Stimulated activated CD4-positive, alpha-beta T cell treated with anti-CD3 and anti-CD28 coated beads, TNF-alpha, amount 100 ng/mL, for 1 hour (primary cell): ENCODE measurements at regions not wholly inside any gene's neighbourhood (a gene's known extent, or its start where the extent isn't known, plus 50 kb on each side); places are given as distances from the start of the nearest gene placed in this dataset.

Source experiments
- DNase-seq, 3 donors: peaks; one replicate each; pipeline ENCODE4 v3.0.0-alpha.2; 2020; ENCODE audit warnings: low read depth in 3 of 3, low spot score in 1 of 3

DNA sequence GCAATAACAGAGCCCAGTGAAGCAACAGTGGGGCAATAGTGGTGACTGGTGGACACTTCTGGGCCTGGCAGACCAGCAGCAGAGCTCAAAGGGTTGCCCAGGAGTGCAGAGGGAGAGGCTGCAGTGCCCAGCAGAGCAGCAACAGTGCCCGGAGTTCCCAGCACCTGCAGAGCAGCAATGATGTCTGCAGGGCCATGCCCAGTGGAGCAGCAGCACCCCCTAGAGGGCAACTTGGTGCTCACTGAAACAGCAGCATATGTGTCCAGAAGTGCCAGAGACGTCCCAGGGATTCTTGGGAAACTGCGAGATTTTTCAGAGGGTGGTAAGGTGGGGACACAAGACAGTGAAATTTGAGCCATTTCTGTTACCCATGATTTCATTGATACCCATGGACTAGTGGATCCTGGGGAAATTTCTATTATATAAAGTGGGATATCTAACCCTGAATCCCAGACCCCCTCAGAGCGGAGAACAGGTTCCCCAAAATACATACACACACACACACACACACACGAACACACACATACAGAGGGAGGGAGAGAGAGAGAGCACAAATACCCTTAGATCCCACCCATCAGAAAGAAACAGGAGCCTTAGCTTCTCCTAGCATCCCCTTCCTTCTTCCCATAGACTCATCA lies 156.9 kb upstream of the GJB5 start:
- peak in 1 of 3 donors; percentile 24 for DNase-seq

DNA sequence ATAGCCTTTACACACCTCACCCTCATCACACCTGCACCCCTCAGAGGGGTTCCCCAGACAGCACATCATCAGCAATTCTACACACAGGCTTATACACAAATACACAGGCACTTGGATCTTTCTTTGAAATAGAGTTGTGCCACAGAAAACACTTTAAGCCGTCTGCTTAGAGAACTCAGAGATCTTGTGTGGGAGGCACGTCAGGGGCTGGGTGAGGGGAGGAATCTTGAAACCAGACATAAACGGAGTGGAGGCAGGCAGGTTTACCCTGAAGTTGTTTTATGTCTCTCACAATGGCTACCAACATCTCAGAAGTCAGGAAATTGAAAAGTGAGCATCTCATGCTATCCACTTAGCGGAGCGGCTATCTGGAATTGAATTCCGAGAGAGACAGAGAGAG lies 151.9 kb upstream of the GJB5 start:
- DNase-seq = no peak

GRCh38 chr1:34603594-34603993 lies 151.3 kb upstream of the GJB5 start:
- no peak for DNase-seq

- no peak for DNase-seq
These were observed 148.3 kb upstream of the GJB5 start for GRCh38 chr1:34606504-34606903.

DNA sequence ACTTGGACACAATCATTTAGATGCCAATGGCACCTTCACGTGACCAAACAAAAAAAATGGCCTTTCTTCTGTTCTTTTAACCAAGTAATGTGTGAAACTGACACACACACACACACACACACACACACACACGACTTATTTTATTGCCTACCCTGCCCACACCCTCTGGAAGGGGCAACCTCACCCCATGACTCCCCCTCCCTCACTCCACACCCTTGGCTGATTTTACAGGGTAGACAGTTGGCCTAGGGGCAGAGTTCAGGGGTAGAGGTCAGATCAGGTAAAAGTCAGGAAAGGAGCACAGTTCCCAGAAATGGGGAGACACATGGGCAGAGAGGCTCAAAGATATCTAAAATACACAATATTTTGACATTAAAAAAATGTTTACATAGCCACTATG lies 144.8 kb upstream of the GJB5 start:
- no peak for DNase-seq

DNA sequence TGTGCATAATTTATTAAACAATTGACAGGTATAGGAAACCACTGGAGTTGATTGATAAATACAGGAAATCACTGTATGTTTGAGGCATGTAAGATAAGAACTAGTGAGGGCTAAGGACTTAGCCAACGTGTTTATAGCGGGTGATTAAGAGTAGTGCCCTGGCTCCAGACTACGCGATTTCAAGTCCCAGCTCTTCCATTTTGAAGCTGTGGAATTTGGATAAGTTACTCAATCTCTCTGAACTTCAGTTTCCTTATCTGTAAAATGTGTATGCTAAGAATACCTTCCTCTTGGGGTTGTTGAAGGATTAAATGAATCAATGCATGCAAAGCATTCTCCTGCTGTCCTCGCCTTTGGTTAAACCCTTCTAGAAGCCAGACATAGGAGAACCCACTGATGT lies 143.3 kb upstream of the GJB5 start:
- DNase-seq = no peak

- no peak for DNase-seq
These were observed 142.6 kb upstream of the GJB5 start for GRCh38 chr1:34612091-34612827.

GRCh38 chr1:34617321-34618118 lies 137.3 kb upstream of the GJB5 start:
- DNase-seq = no peak

- DNase-seq = no peak
These were observed 136.5 kb upstream of the GJB5 start for GRCh38 chr1:34618381-34618780.

GRCh38 chr1:34619256-34619655 lies 135.6 kb upstream of the GJB5 start:
- no peak for DNase-seq

DNA sequence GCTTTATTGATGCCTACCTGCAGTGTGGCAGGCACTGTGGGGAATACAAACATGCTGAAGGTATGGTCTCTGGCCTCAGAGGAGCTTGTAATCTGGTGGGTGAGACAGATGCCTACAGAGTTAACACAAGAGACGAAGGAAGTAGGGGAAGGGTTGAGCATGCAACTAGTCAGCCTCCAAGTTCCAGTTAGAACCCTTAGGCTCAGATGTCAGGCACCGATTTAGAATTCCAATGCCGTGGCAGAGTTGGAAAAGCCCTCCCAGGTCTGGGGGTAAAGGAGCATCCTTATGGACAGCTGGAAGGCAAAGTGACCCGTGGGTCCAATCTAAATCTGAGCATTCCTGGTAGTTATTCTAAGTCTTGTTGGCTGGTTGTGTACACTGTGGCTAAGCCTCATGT lies 132.9 kb upstream of the GJB5 start:
- DNase-seq = no peak

- no peak for DNase-seq
These were observed 129.3 kb upstream of the GJB5 start for GRCh38 chr1:34625521-34626015.

- DNase-seq = no peak
These were observed 127.2 kb upstream of the GJB5 start for GRCh38 chr1:34627465-34628240.

DNA sequence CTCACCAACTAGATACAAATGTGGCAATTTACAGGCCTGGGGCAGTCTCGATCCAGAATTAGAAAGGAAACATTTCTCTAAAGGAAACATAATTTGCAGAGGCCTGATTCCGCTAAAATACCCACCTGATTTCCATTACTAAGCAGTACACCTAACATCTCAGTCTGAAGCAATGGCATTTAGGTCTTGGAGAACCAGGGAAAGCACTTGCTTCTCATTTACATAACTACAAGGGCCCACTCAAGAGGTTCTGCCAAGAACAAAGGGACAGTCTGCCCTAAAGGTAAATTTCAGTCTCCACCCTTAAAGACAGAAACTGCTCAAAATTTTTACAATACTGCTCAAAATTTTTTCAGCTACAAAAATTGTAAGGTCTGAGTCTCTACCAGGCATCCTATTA lies 123.7 kb upstream of the GJB5 start:
- DNase-seq = no peak

DNA sequence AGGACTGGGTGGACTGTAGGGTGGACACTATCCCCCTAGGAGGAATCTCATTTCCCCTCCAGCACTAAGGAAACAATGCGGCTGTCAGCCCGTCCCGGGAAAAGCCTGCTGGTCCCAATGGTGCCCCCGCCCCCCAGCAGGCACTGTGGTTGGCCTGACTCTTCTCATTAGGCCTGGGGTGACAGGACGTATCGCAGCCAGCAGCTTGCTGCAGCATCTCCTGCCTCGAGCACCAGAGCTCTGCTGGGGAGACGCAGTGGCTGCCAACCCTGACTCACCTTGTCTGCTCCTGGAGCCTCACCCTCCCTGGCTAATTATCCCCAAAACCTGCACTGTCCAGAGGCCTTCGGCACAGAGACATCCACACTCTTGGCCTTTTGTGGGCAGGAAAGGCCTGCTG lies 115.1 kb upstream of the GJB5 start:
- DNase-seq = no peak

- DNase-seq = no peak
These were observed 114.0 kb upstream of the GJB5 start for GRCh38 chr1:34640654-34641401.

DNA sequence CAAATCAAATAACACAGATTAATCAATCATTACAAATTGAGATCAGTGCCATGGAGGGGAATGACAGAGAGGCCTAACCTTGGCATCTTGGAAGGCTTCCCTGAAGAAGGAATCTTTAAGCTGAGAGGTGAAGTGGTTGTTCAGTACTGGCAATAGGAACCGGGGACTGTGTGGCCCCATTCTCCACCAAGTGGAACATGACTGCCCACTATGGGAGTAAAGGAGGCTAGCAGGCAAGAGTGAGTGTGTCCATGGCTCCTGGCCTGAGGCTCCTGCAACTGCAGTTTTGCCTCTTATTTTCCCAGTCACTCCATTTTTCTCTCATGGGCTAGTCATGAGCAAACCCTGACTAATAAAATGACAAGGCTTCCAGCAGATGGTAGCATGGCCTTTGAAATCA lies 112.2 kb upstream of the GJB5 start:
- DNase-seq = no peak

DNA sequence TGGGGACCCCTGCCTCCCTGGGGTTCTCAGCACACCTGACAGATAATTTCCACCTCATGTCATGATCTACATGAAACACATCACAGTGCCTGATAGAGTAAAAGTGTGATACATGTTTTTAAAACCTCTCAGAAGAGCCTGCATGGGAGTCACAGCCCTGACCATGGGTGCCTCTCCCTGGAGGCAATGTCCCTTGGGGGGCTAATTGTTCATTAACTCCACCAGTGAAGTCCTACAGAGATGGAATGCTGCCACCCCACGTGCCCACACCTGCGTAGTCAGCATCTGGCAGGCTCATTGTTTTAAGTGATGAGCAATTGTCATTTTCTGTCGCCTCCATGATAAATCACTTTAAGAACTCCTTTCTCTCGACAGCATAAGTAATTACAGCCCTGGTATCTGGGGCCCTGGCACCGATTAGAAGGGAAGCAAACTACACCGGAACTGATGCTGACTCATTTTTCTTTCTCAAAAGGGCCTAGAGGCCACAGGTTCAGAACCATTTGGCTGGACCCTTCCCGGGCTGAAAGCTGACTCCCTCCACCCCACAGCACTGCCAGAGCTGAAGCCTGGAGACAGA lies 109.6 kb upstream of the GJB5 start:
- DNase-seq = no peak

GRCh38 chr1:34645919-34646318 lies 108.9 kb upstream of the GJB5 start:
- DNase-seq = no peak

- no peak for DNase-seq
These were observed 106.3 kb upstream of the GJB5 start for GRCh38 chr1:34648501-34648900.
